Natural killer cell treated with Interleukin-12 subunit alpha and Interleukin-12 subunit beta and Interleukin-15 and Interleukin-18, amount 100 ng/mL, for 72 hours (primary cell): ENCODE measurements at regions not wholly inside any gene's neighbourhood (a gene's known extent, or its start where the extent isn't known, plus 50 kb on each side); places are given as distances from the start of the nearest gene placed in this dataset.
"Not testable (repeated sequence)": the region's sequence is repeated elsewhere in the genome, so short reads cannot be mapped to it uniquely, and the experiment has no call there.

Experiments
- ATAC-seq, 2 donors: fragments of 150-1000 bp; cut with Tn5 transposase in 1 of 2; sonication (Bioruptor Pico), chemical (Tn5 transposase) in 1 of 2; 2 replicates each; pipeline ENCODE4 v1.10.0; 2021
- DNase-seq: peaks from one replicate; pipeline ENCODE4 v3.0.0; 2022; ENCODE audit warnings: low spot score
- H3K27ac Mint-ChIP-seq, 2 donors: 1 replicate in 1 of 2; 2 replicates in 1 of 2; pipeline ENCODE4 v1.8.0; 2022; ENCODE audit warnings: mixed read lengths in 2 of 2, mild to moderate bottlenecking in 1 of 2, moderate library complexity in 1 of 2
- H3K27me3 Mint-ChIP-seq, 2 donors: 1 replicate in 1 of 2; 2 replicates in 1 of 2; pipeline ENCODE4 v1.8.0; 2022; ENCODE audit warnings: mixed read lengths in 2 of 2
- H3K36me3 Mint-ChIP-seq: one replicate; pipeline ENCODE4 v1.8.0; 2022; ENCODE audit warnings: mixed read lengths
- H3K4me1 Mint-ChIP-seq, 2 donors: 1 replicate in 1 of 2; 2 replicates in 1 of 2; pipeline ENCODE4 v1.8.0; 2022; ENCODE audit warnings: low read depth in 2 of 2, mixed read lengths in 2 of 2, mild to moderate bottlenecking in 1 of 2
- H3K4me3 Mint-ChIP-seq: one replicate; pipeline ENCODE4 v1.8.0; 2022; ENCODE audit warnings: mixed read lengths
- H3K9me3 Mint-ChIP-seq: 2 replicates; pipeline ENCODE4 v1.8.0; 2022; ENCODE audit warnings: mixed read lengths

DNA sequence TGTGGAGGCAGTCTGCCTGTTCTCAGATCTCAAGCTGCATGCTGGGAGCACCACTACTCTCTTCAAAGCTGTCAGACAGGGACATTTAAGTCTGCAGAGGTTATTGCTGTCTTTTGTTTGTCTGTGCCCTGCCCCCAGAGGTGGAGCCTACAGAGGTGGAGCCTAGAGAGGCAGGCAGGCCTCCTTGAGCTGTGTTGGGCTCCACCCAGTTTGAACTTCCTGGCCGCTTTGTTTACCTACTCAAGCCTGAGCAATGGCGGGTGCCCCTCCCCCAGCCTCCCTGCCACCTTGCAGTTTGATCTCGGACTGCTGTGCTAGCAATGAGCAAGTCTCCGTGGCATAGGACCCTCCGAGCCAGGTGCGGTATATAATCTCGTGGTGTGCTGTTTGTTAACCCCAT is 64.9 kb upstream of the PARP8 start:
- not testable (repeated sequence) for DNase-seq, ATAC-seq, H3K4me3 Mint-ChIP-seq, H3K9me3 Mint-ChIP-seq, H3K27ac Mint-ChIP-seq, H3K27me3 Mint-ChIP-seq
- H3K36me3 Mint-ChIP-seq, result peaks cover 32% of the 10 kb centered on the region
- H3K4me1 Mint-ChIP-seq, result peaks cover 18 to 35% of the 10 kb centered on the region in 2 donors

DNA sequence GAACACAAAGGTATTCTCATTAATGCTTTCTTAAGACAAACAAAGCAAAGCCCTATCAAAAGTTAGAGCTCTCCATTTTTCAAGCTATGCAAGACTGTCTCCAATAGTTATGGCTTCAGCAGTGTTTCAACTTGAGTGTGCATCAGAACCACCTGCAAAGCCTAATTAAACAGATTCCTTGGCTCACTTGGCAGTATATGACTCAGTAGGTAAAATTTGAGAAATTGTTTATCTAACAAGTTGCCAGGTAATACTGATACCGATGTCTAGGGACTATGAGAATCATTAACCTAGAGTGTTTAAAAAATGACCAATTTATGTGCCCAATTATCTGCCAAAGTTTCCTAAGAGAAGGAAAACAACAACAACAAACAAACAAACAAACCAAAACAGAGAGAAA is 60.3 kb upstream of the PARP8 start:
- no peak overlapping the region for H3K27ac Mint-ChIP-seq
- no peaks in the 10 kb centered on the region for H3K36me3 Mint-ChIP-seq
- no peaks in the 10 kb centered on the region for H3K27me3 Mint-ChIP-seq
- ATAC-seq (no peak), DNase-seq (no peak)
- peaks cover 8 to 12% of the 10 kb centered on the region in 2 donors for H3K4me1 Mint-ChIP-seq
- no peaks in the 10 kb centered on the region for H3K9me3 Mint-ChIP-seq
- no peak overlapping the region for H3K4me3 Mint-ChIP-seq

DNA sequence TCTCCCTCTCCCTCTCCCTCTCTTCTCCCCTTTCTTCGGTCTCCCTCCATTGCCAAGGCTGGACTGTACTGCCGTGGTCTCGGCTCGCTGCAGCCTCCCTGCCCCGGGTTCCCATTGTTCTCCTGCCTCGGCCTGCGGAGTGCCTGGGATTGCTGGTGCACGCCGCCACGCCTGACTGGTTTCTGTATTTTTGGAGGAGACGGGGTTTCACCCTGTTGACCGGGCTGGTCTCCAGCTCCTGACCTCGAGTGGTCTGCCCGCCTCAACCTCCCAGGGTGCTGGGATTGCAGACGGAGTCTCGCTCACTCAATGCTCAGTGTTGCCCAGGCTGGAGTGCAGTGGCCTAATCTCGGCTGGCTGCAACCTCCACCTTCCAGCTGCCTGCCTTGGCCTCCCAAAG is 59.0 kb upstream of the PARP8 start:
- not testable (repeated sequence) for DNase-seq, H3K9me3 Mint-ChIP-seq, H3K4me3 Mint-ChIP-seq, ATAC-seq, H3K36me3 Mint-ChIP-seq, H3K27me3 Mint-ChIP-seq, H3K27ac Mint-ChIP-seq
- peaks cover 5 to 12% of the 10 kb centered on the region in 2 donors for H3K4me1 Mint-ChIP-seq

GRCh38 chr5:50607953-50608705 is 58.3 kb upstream of the PARP8 start:
- not testable (repeated sequence) for DNase-seq, H3K36me3 Mint-ChIP-seq, H3K27ac Mint-ChIP-seq, H3K27me3 Mint-ChIP-seq, H3K4me3 Mint-ChIP-seq, ATAC-seq, H3K9me3 Mint-ChIP-seq
- H3K4me1 Mint-ChIP-seq, result peaks cover 8 to 12% of the 10 kb centered on the region in 2 donors

DNA sequence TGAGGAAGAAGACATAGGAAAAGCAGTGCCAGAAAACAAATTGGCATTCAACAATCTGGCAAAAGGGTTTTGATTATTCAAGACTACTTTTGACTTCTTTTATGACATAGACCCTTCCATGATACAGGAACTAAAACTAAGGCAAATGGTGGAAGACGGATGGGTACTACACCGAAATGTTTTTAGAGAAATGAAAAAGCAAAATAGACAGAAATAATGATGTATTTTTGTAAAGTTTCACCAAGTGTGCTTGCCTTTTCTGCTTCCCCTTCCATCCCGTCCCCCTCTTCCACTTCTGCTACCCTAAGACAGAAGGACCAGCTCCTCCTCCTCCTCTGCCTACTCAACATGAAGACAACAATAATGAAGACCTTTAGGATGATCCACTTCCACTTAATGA is 53.4 kb upstream of the PARP8 start:
- H3K4me3 Mint-ChIP-seq, result not testable (repeated sequence)

More for the DNA sequence above, 53.4 kb upstream of the PARP8 start:
- not testable (repeated sequence) for H3K27ac Mint-ChIP-seq, H3K36me3 Mint-ChIP-seq, H3K9me3 Mint-ChIP-seq, DNase-seq, ATAC-seq, H3K4me1 Mint-ChIP-seq, H3K27me3 Mint-ChIP-seq
